GM12892 (cell line): ENCODE measurements at regions not wholly inside any gene's neighbourhood (a gene's known extent, or its start where the extent isn't known, plus 50 kb on each side); places are given as distances from the start of the nearest gene placed in this dataset.
"Not testable (repeated sequence)": the region's sequence is repeated elsewhere in the genome, so short reads cannot be mapped to it uniquely, and the experiment has no call there.

ENCODE experiments used
- DNase-seq: peaks from one replicate; pipeline ENCODE4 v3.0.0; 2011; ENCODE audit not compliant: insufficient read length
- FAIRE-seq: peaks from 2 replicates; lab custom pipeline; 2011; peaks lifted over from hg19 to GRCh38; lab: Jason Lieb, UNC
- POLR2A ChIP-seq: IDR thresholded peaks from 2 replicates; pipeline ENCODE4 v1.6.1; 2011; ENCODE audit warnings: low read depth, low read length, control low read depth
- POLR2AphosphoS5 ChIP-seq: IDR thresholded peaks from 2 replicates; pipeline ENCODE4 v1.6.1; 2011; ENCODE audit warnings: low read depth, low read length, control low read depth
- TAF1 ChIP-seq: IDR thresholded peaks from 2 replicates; pipeline ENCODE4 v1.6.1; 2011; ENCODE audit warnings: low read depth, mild to moderate bottlenecking, control low read depth, low read length, borderline replicate concordance

GRCh38 chr19:23984911-23985310, 70.2 kb downstream of the ZNF726 start:
- DNase-seq, FAIRE-seq: not testable (repeated sequence)

- TF ChIP-seq TAF1: no peak
- no peak for TF ChIP-seq POLR2A
- no peak for TF ChIP-seq POLR2AphosphoS5
- DNase-seq (no peak), FAIRE-seq (no peak)
These were observed 71.9 kb downstream of the ZNF726 start for GRCh38 chr19:23986623-23987022.

GRCh38 chr19:23991170-23991569, 76.5 kb downstream of the ZNF726 start:
- no peak for DNase-seq
- no peak for FAIRE-seq
- TF ChIP-seq POLR2A: no peak
- no peak for TF ChIP-seq TAF1
- TF ChIP-seq POLR2AphosphoS5: no peak

GRCh38 chr19:23992348-23992747, 77.7 kb downstream of the ZNF726 start:
- no peak for TF ChIP-seq POLR2AphosphoS5
- TF ChIP-seq POLR2A: no peak
- no peak for TF ChIP-seq TAF1
- FAIRE-seq: no peak
- no peak for DNase-seq

GRCh38 chr19:23993440-23993839, 78.8 kb downstream of the ZNF726 start:
- TF ChIP-seq TAF1: no peak
- TF ChIP-seq POLR2AphosphoS5: no peak
- TF ChIP-seq POLR2A: no peak
- DNase-seq (no peak), FAIRE-seq (no peak)

- TF ChIP-seq POLR2A (no peak), TAF1 (no peak), POLR2AphosphoS5 (no peak)
- FAIRE-seq (no peak), DNase-seq (no peak)
These were observed 81.9 kb downstream of the ZNF726 start for GRCh38 chr19:23996549-23996948.

GRCh38 chr19:23998568-23998967, 83.9 kb downstream of the ZNF726 start:
- no peak for FAIRE-seq
- TF ChIP-seq TAF1: no peak
- TF ChIP-seq POLR2AphosphoS5: no peak
- TF ChIP-seq POLR2A: no peak
- no peak for DNase-seq

- TF ChIP-seq POLR2AphosphoS5 (no peak), TAF1 (no peak), POLR2A (no peak)
- DNase-seq (no peak), FAIRE-seq (no peak)
These were observed 85.3 kb downstream of the ZNF726 start for GRCh38 chr19:23999821-24000610.

GRCh38 chr19:24000656-24001055, 86.0 kb downstream of the ZNF726 start:
- TF ChIP-seq POLR2AphosphoS5 (no peak), TAF1 (no peak), POLR2A (no peak)
- DNase-seq (no peak), FAIRE-seq (no peak)

GRCh38 chr19:24002256-24002945, 84.6 kb upstream of the ZNF254 start:
- DNase-seq: no peak
- FAIRE-seq: no peak
- no peak for TF ChIP-seq TAF1
- no peak for TF ChIP-seq POLR2AphosphoS5
- TF ChIP-seq POLR2A: no peak

GRCh38 chr19:24003537-24003936, 83.5 kb upstream of the ZNF254 start:
- no peak for DNase-seq
- TF ChIP-seq TAF1 (no peak), POLR2A (no peak), POLR2AphosphoS5 (no peak)
- FAIRE-seq: no peak

- no peak for DNase-seq
- TF ChIP-seq POLR2AphosphoS5: no peak
- no peak for TF ChIP-seq POLR2A
- TF ChIP-seq TAF1: no peak
- no peak for FAIRE-seq
These were observed 82.8 kb upstream of the ZNF254 start for GRCh38 chr19:24004166-24004565.
